Stimulated activated CD4-positive, alpha-beta T cell treated with anti-CD3 and anti-CD28 coated beads, TNF-alpha, amount 100 ng/mL, for 4 hours (primary cell): ENCODE measurements at regions not wholly inside any gene's neighbourhood (a gene's known extent, or its start where the extent isn't known, plus 50 kb on each side); places are given as distances from the start of the nearest gene placed in this dataset.

Source experiments
- DNase-seq, 3 experiments: peaks; one replicate each; pipeline ENCODE4 v3.0.0-alpha.2; 2020; ENCODE audit warnings: low read depth in 3 of 3

DNA sequence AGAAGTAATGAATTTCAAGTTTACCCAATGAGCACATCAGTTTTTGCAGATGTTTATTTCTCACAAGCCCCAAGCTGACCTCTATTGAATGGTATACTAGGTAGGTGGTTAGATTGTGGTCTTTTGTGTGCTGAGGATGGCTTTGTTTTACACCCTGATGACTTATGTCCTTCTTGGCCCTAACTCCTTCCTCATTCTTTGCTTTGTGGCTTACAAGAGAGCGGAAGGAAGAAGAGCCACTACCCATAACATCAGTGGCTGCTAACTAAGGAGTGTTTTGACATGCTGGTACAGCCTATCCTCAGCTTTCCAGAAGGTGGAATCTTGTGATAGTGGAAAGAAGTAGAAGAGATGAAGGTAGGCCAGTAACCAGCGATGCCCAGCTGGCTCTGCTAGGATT is 85.7 kb upstream of the NTRK2 start:
- no peak for DNase-seq

DNA sequence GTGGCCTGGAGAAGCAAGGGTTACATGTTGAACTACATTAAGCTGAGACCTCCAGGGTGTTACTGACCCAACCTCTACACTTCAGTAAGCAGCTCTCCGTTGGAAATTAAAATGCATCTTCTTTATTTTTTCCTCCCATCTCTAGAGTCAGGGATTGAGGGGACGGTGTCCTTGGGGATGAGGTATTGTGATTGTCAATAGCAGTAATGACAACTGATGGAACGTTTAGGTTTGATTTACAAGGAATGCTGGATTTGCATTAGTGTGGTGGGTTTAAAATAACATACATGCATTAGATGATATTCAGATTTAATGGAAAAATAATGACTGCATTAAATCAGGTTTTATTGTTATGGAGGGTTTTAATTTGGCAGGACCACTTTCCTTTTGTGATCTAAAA is 82.9 kb upstream of the NTRK2 start:
- DNase-seq, result no peak

DNA sequence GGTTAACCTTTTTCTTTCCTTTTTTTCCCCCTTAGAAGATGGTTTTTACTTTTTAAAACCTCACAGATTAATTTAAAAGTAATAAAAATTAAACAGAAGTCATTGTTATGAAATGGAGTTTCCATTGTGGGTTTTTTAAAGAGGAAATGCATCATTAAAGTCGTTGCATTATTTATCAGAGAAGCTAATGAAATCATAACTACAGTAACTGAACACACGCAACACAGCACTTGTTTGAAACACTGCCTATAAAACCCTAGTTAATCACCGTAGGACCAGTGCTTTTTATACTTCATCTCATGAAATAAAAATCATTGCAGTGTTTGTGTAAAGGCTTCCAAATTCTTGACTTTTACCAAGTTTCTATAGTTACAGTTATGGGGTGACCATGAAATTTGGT is 82.4 kb upstream of the NTRK2 start:
- no peak for DNase-seq

DNA sequence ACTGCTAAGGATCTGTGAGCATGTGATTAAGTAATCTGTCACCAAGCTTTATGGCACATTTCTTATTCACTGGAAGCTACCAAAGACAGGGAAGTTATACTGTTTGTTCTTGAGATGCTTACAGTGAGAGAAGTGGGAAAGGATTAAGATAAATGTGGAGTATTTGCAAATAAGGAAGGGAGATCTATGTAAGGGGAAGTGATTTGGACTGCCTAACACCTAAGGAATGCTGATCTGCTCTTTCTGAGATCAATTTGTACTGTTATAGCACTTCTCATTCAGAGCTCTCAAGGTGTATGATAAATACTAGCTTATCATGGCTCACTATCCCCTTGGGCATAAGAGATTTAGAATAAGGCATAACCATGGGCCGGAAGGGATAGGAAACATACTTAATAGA is 80.0 kb upstream of the NTRK2 start:
- DNase-seq, result no peak

GRCh38 chr9:84590706-84591105 is 78.8 kb upstream of the NTRK2 start:
- DNase-seq, result no peak

DNA sequence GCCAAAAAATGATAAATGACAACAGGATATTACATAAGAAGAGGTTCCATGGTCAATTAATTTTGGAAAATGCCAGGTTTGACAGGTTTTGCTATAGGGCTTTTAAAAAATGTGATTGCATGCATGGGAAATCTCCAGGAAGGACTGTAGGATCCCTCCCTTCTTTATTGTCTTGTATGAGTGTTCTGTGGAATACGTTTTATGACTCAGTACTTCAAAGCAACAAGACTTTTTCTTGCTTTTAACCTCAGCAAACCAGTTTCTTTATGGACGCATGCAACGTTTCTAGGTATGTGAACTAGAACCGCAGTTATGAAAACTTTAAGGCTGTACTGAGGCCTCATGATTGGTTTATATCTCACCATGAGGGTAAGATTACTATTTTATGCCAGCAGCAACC is 76.6 kb upstream of the NTRK2 start:
- no peak for DNase-seq

- no peak for DNase-seq
Measured at GRCh38 chr9:84593352-84593751, 76.2 kb upstream of the NTRK2 start.

- no peak for DNase-seq
Measured at GRCh38 chr9:84597131-84597530, 72.4 kb upstream of the NTRK2 start.

DNA sequence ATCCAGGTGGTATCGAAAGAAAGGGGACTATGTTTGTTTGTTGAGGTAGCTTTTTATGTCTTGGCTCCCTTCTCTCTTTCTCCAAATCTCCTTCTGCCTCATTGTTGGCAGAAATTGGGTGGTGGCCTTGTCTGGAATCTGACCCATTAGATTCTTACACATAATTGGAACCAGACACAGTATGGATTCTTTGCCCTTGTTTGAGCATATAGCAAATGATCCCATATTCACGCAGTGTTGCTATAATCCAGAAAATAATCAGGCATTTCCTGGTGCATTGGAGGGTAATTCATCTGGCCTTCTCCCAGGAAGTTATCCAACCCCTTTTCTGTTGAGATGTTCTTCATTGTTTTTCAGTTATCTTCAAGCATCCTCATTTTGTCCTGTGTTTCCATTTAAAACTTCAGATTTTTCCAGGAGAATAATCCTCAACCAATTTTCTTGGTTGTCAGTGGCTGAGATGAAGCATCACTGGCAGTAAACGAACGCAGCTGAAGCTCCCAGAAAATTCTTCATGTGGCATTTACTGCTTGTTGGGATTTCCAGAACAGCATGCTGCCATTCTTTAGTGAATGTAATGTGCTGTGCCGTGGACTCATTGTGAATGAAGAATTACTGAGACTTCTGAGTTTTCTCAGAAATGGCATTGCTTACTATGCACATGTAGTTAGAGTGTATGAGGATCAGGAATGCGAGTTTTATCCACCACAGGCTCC is 70.5 kb upstream of the NTRK2 start:
- no peak for DNase-seq

DNA sequence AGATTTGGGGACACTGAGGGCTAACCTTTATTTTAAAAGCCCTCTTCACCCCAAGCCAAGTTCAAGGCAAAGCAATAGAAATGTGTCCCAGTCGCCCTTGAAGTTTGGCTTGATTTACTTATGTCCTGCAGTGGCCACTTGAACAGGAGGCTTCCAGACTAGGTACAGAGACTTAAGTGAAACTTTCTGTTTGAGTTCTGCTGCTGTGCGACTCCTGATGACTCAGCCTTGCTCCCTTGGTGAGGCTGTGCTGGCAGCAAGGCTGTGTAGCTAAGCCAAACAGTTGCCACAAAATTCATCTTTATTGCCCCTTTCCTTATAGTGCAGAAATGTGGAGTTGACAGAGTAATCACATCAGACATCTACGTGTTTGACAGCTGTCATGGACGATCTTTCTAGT is 68.8 kb upstream of the NTRK2 start:
- no peak for DNase-seq

- no peak for DNase-seq
Measured at GRCh38 chr9:84604223-84604622, 65.3 kb upstream of the NTRK2 start.

DNA sequence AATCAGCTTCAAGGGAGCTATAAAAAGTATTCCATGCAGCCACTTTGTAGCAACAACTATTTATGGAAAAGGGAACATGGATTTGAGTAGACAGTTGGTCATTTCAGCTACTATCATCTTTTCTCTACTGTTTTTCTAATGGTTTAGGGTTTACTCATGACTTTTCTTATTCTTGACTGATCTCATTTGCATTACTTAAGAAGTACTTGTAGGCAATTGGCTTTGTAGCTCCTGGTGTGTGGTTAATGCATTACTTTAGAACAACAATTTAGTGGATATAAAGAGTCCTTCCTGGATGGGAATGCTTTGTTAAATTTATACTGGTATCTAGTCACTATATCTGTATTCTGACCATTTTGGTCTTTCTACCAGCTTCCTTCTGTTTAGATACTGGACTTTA is 59.8 kb upstream of the NTRK2 start:
- no peak for DNase-seq

DNA sequence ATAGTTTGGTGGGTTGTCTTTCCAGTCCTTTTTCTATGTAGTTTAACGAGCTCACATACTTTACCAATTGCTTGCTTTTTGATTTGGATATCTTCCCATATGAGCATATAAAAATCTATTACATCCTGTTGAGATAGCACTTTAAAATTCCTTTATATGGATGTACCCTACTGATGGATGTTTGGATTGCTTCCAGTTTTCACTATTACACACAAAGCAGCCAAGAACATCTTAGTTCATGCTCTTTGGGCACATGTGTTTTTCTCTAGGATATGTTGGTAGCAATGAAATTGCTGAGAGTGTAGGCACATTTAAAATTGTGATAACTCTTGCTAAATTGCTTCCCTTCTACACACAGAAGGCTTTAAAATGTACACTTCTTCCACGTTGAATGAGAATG is 56.1 kb upstream of the NTRK2 start:
- no peak for DNase-seq

- DNase-seq, result no peak
Measured at GRCh38 chr9:84615544-84615943, 54.0 kb upstream of the NTRK2 start.

DNA sequence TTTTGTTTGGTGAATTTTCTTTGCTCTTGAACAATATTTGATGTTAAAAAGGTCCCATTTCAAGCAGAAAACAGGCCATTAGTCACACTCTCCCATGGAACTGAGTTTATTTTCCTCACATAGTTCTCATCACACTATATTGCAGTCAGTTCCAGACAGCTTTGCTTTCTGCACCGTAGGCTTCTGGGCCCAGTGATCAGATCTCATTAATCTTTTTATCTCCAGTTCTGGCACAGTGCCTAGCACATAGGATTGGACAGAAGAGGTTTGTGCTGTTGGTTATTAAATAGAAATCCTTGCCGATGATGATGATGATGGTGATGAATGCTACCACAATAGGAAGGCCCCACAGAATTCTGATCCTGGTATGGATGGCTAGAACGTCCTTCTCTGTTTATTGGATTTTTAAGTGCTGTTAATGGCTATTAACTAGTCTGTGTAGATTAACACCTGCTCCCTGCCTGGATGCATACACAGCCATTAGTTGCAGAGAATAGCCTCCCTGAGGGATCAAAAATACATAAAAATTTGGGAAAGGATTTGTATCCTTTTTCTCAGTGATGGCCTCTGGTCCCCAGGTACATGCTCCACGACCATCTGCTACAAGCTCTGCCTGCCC is 52.0 kb upstream of the NTRK2 start:
- DNase-seq, result no peak
